OCI-LY1 (cell line): ENCODE measurements at regions not wholly inside any gene's neighbourhood (a gene's known extent, or its start where the extent isn't known, plus 50 kb on each side); places are given as distances from the start of the nearest gene placed in this dataset.

Experiments
- CTCF ChIP-seq: fragments of 200-600 bp; sonication (generic), shearing (Covaris generic); IDR thresholded peaks from 2 replicates; pipeline ENCODE4 v1.5.1; 2017; ENCODE audit warnings: mild to moderate bottlenecking, antibody characterized with exemption, low read length, moderate library complexity, mixed read lengths
- EZH2 ChIP-seq: fragments of 200-600 bp; sonication (generic), shearing (Covaris generic); IDR thresholded peaks from 2 replicates; pipeline ENCODE4 v1.8.0; 2017; ENCODE audit warnings: borderline replicate concordance, mixed run types, mild to moderate bottlenecking, antibody characterized with exemption, low read length, moderate library complexity, mixed read lengths

GRCh38 chr5:143660625-143661024, 151.3 kb upstream of the HMHB1 start:
- TF ChIP-seq CTCF (no peak), EZH2 (no peak)
